Stimulated activated naive B cell treated with anti-CD40 and anti-IgM and Interleukin-4, amounts not matched to agents 10 μg/mL and 1 μg/mL and 100 μg/mL, for 72 hours (primary cell): ENCODE measurements at regions not wholly inside any gene's neighbourhood (a gene's known extent, or its start where the extent isn't known, plus 50 kb on each side); places are given as distances from the start of the nearest gene placed in this dataset.
"Not testable (repeated sequence)": the region's sequence is repeated elsewhere in the genome, so short reads cannot be mapped to it uniquely, and the experiment has no call there.

Experiments used
- ATAC-seq, 2 donors: fragments of 150-1000 bp; cut with Tn5 transposase; replicated peaks; 2 replicates each; pipeline ENCODE4 v1.10.0; 2021; ENCODE audit warnings: moderate library complexity in 1 of 2
- DNase-seq: peaks from one replicate; pipeline ENCODE4 v3.0.0; 2021
- H3K27ac Mint-ChIP-seq: one replicate; pipeline ENCODE4 v1.8.0; 2022; ENCODE audit warnings: mild to moderate bottlenecking, mixed read lengths
- H3K27me3 Mint-ChIP-seq, 2 donors: one replicate each; pipeline ENCODE4 v1.8.0; 2022; ENCODE audit warnings: mixed read lengths in 2 of 2
- H3K36me3 Mint-ChIP-seq, 2 donors: one replicate each; pipeline ENCODE4 v1.8.0; 2022; ENCODE audit warnings: mixed read lengths in 2 of 2, mild to moderate bottlenecking in 1 of 2
- H3K4me1 Mint-ChIP-seq, 2 donors: one replicate each; pipeline ENCODE4 v1.8.0; 2022; ENCODE audit warnings: mixed read lengths in 2 of 2, mild to moderate bottlenecking in 1 of 2
- H3K4me3 Mint-ChIP-seq, 2 donors: one replicate each; pipeline ENCODE4 v1.8.0; 2022; ENCODE audit warnings: mild to moderate bottlenecking in 2 of 2, mixed read lengths in 2 of 2, moderate library complexity in 1 of 2
- H3K9me3 Mint-ChIP-seq, 2 donors: one replicate each; pipeline ENCODE4 v1.8.0; 2022; ENCODE audit warnings: mixed read lengths in 2 of 2, mild to moderate bottlenecking in 1 of 2

DNA sequence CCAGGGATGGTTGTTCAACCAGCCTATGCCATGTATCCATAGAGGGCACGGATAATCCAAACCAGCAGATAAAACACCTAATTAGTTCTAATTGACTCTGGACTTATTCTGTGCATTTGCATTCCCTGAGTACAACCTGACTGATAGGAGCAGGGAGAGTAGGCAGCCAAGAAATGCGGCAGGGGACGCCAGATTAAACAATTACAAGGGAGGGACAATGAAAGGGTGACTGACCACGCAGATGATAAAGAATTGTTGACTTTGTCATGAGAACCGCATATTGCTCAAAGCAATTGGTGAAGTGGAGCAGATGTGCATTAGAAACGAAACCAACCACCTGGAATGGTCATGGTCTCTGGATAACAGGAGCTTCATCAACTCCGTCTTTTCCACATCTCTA lies 369.1 kb upstream of the FRG2C start:
- no peak for DNase-seq
- H3K4me1 Mint-ChIP-seq: no peaks in the 10 kb centered on the region

DNA sequence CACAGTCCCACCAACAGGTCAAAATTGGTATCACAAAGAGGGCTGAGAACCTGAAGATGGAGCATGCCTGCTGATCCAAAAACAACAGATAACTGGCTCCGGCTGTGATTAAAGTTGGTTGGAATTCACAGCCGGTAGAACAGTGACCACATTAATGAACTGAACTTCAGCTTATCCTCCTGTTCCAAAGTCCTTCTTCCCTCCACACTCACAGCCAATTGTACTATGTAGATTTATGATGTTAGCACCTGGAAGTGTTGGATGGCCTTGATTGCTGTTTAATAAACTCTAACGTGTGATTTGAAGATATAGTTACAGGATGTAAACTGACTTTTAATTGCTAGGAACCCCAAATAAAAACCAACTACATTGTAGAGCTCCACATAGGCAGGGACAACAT lies 367.3 kb upstream of the FRG2C start:
- Mint-ChIP-seq H3K9me3 (peaks cover 3 to 5% of the 10 kb centered on the region in 2 donors), H3K4me3 (no peak overlapping the region), H3K27ac (no peak overlapping the region), H3K4me1 (no peaks in the 10 kb centered on the region), H3K27me3 (peaks cover 0 to 4% of the 10 kb centered on the region in 2 donors), H3K36me3 (no peaks in the 10 kb centered on the region)
- DNase-seq (no peak), ATAC-seq (no peak)

More for the DNA sequence above, 369.1 kb upstream of the FRG2C start:
- H3K27me3 Mint-ChIP-seq: peaks cover 0 to 4% of the 10 kb centered on the region in 2 donors
- H3K4me3 Mint-ChIP-seq: no peak overlapping the region
- peaks cover 3 to 5% of the 10 kb centered on the region in 2 donors for H3K9me3 Mint-ChIP-seq
- no peak overlapping the region for H3K27ac Mint-ChIP-seq
- no peak for ATAC-seq
- H3K36me3 Mint-ChIP-seq: no peaks in the 10 kb centered on the region

DNA sequence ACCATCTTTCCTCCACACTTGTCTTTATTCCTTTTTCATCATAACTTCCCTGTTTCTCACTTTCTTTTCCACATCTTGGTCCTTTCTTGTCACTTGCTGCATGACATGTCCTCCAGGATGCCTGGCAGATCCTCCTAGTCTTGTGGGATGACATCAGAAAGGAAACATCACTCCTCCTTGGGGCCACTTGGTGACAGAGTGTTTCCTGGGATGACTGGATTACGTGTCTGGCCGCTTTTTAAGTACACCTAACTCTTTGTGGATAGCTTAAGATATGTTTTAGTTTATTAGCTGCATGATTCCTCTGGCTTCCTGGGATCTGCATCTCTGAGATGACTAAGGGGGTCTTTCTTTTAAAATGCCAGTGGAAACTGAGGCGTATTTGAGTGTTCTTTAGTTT lies 363.5 kb upstream of the FRG2C start:
- H3K36me3 Mint-ChIP-seq: no peaks in the 10 kb centered on the region
- DNase-seq (no peak), ATAC-seq (no peak)
- H3K27me3 Mint-ChIP-seq: no peaks in the 10 kb centered on the region
- no peak overlapping the region for H3K4me3 Mint-ChIP-seq
- peaks cover 3 to 5% of the 10 kb centered on the region in 2 donors for H3K9me3 Mint-ChIP-seq
- no peaks in the 10 kb centered on the region for H3K4me1 Mint-ChIP-seq
- H3K27ac Mint-ChIP-seq: no peak overlapping the region

DNA sequence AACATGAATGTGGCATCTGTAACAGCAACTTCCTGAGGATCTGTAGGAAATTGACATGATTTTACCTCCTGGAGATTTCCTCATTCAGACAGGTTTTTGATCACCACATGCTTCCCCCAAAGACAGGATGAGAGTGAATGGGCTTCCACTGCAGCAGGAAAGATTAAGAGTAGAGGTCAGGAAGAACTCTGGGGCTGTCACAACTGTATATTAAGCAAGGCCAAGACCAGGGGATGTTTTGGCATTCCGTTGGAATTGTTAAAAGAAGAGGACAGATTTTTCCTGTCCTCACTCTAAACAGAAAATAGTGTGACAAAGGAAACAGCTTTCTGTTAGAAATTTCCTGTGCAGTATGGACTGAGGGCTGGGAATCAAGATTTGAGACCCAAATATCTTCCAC lies 363.1 kb upstream of the FRG2C start:
- not testable (repeated sequence) for H3K27ac Mint-ChIP-seq, H3K36me3 Mint-ChIP-seq

DNA sequence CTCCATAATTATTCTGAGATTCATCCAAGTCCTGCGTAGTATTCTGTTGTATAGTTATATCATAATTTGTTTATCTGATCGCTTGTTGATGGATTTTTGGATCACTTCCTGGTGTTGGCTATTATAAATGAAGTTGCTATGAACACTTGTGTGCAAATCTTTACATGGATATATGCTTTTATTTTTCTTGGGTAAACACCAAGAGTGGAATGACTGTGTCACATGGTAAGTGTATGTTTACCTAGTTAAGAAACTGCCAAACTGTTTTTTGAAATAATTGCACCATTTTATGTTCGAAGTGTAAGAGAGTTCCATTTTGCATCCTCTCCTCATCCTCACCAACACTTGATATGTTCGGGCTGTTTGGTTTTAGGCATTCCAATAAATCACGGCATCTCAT lies 360.4 kb upstream of the FRG2C start:
- no peak overlapping the region for H3K27ac Mint-ChIP-seq
- no peaks in the 10 kb centered on the region for H3K4me1 Mint-ChIP-seq
- H3K27me3 Mint-ChIP-seq: no peaks in the 10 kb centered on the region
- peaks cover under 1 to 2% of the 10 kb centered on the region in 2 donors for H3K9me3 Mint-ChIP-seq
- no peak overlapping the region for H3K4me3 Mint-ChIP-seq
- DNase-seq: no peak
- no peaks in the 10 kb centered on the region for H3K36me3 Mint-ChIP-seq
- ATAC-seq: no peak

More for the DNA sequence above, 363.1 kb upstream of the FRG2C start:
- not testable (repeated sequence) for H3K4me1 Mint-ChIP-seq, DNase-seq, H3K27me3 Mint-ChIP-seq, H3K4me3 Mint-ChIP-seq, ATAC-seq, H3K9me3 Mint-ChIP-seq

DNA sequence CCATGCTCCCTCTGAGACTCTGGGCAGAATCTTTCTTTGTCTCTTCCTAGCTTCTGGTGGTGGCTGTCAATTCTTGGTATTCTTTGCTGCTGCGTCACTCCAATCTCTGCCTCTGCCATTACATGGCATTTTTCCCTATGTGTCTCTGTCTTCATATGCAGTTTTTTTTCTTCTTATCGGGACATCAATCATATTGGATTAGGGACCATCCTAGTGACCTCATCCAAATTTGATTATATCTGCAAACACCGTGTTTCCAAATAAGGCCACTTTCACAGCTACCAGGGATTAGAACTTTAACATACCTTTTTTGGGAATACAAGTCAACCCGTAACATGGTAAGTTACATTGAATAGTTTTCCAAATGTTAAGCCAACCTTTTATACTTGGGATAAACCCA lies 358.2 kb upstream of the FRG2C start:
- H3K27ac Mint-ChIP-seq: no peak overlapping the region
- H3K4me1 Mint-ChIP-seq: no peaks in the 10 kb centered on the region
- H3K4me3 Mint-ChIP-seq: no peak overlapping the region
- H3K27me3 Mint-ChIP-seq: no peaks in the 10 kb centered on the region
- no peaks in the 10 kb centered on the region for H3K36me3 Mint-ChIP-seq
- ATAC-seq (no peak), DNase-seq (no peak)
- H3K9me3 Mint-ChIP-seq: peaks cover 0 to 2% of the 10 kb centered on the region in 2 donors

DNA sequence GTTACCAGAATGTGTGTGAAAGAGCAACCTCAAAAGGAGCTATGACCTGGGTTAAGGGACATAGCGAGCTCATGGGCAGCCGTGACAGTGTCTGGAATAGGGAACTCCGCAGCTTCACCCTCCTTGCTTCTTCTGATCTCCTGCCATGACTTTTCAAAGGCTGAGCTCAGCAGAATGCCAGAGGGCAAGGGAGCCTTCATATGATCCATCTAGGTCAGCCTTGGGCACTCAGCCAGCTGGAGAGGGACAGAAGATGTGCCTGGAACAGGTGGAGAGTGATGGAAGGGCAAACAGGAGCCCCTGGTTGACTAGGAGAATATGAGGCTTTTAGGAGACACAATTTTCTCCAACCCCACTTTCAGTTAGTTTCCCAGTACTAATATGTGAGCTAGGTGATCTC lies 352.8 kb upstream of the FRG2C start:
- H3K27me3 Mint-ChIP-seq, H3K4me1 Mint-ChIP-seq, H3K9me3 Mint-ChIP-seq, DNase-seq, H3K27ac Mint-ChIP-seq, ATAC-seq, H3K4me3 Mint-ChIP-seq, H3K36me3 Mint-ChIP-seq: not testable (repeated sequence)

DNA sequence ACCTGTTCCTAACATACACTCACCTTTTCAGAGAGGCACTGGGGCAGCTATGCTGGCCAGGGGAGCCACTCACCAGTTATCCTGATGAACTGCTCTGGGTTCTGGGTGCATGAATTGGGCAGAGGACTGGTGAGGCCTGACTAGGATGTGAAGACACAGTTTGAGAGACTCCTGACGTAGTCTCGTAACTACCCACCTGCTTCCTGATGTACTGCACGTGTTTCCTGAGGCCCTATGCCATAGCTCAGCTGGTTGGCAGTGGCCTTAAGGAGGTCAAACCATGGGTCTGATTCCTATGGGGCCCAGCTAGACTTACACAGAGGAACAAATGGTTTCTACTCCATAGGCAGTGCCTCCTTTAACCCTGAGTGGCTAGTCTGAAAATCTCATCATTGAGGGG lies 351.7 kb upstream of the FRG2C start:
- not testable (repeated sequence) for DNase-seq, H3K27ac Mint-ChIP-seq, H3K4me3 Mint-ChIP-seq, H3K4me1 Mint-ChIP-seq, ATAC-seq, H3K9me3 Mint-ChIP-seq, H3K36me3 Mint-ChIP-seq, H3K27me3 Mint-ChIP-seq

DNA sequence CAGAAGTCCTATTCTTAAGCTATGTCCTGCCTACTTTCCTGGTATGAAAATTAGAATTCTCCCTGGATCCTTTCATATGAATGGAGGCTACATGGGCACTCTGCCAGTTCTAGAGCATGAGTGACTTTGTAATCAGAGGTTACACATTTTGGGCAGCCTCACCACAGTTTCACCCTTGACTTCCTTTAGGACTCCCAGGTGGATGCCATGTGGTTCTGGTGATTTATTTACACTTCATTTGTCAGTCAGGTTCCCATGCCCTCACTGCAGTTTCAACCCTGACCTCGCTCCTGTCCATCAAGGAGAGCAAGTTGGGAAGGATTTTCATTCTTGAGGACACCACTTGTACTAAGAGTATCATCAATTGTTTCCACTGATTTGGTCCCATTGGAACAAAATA lies 344.4 kb upstream of the FRG2C start:
- H3K36me3 Mint-ChIP-seq, DNase-seq, H3K4me3 Mint-ChIP-seq, H3K9me3 Mint-ChIP-seq, H3K4me1 Mint-ChIP-seq, H3K27ac Mint-ChIP-seq, H3K27me3 Mint-ChIP-seq, ATAC-seq: not testable (repeated sequence)

DNA sequence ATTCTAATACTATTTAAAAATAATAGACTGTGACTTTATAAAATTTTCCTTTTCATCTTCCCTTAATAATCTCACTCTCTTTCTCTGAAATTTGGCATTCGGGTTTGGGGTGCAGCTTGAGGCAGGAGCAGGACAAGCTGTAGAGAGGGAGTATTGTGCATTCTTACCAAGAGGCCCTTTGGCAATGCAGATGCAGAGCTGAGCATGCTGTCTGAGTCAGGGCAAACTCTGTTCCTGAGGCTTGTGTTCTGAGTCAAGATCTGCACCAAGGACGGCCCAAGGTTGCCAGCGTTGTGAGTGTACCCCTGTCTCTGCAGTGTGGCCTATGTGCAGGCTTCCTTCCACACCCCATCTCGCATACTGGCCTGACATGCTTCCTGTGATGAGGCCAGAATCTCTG lies 343.8 kb upstream of the FRG2C start:
- H3K9me3 Mint-ChIP-seq: no peaks in the 10 kb centered on the region
- no peak overlapping the region for H3K4me3 Mint-ChIP-seq
- no peaks in the 10 kb centered on the region for H3K27me3 Mint-ChIP-seq
- no peak overlapping the region for H3K27ac Mint-ChIP-seq
- DNase-seq (no peak), ATAC-seq (no peak)
- H3K4me1 Mint-ChIP-seq: no peaks in the 10 kb centered on the region
- no peaks in the 10 kb centered on the region for H3K36me3 Mint-ChIP-seq

DNA sequence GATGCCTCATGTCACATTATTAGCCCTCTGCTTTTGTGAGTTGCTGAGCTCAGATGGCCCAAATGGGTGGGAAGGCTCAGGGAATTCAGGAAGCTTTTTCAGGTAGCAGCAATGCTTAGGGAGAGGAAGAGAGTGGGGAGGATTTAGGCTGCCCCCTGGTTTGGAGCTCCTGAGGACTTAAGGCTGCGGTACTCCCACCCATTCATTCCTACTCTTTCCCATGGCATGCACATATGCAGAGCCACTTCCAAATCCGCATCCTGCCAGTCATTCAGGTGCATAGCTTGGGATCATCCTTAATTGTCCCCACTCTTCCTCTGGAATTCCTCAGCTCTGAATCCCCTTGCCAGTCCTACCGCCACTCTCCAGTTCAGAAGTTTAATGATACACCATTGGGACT lies 343.1 kb upstream of the FRG2C start:
- no peaks in the 10 kb centered on the region for H3K9me3 Mint-ChIP-seq
- no peaks in the 10 kb centered on the region for H3K4me1 Mint-ChIP-seq
- ATAC-seq (no peak), DNase-seq (no peak)
- H3K36me3 Mint-ChIP-seq: no peaks in the 10 kb centered on the region
- no peak overlapping the region for H3K4me3 Mint-ChIP-seq
- no peak overlapping the region for H3K27ac Mint-ChIP-seq
- H3K27me3 Mint-ChIP-seq: no peaks in the 10 kb centered on the region

DNA sequence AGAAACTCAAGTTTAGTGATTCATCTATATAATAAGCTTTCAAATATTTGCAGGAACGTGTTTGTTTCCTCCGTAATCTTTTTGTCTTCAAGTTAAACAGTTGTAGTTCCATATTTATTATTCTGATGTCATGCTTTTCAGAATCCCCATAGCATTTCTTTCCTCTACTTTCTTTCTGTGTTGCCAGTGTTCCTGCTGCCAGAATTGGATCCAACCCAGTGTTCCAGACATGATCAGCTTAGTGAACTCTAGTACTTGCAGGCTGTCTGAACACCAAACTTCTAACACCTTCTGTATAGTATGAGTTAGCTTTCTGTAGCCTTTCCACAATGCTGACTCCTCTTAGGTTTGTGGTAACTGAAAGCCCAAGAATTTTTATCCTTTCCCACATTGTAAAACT lies 340.2 kb upstream of the FRG2C start:
- H3K36me3 Mint-ChIP-seq, H3K27me3 Mint-ChIP-seq, DNase-seq: not testable (repeated sequence)

DNA sequence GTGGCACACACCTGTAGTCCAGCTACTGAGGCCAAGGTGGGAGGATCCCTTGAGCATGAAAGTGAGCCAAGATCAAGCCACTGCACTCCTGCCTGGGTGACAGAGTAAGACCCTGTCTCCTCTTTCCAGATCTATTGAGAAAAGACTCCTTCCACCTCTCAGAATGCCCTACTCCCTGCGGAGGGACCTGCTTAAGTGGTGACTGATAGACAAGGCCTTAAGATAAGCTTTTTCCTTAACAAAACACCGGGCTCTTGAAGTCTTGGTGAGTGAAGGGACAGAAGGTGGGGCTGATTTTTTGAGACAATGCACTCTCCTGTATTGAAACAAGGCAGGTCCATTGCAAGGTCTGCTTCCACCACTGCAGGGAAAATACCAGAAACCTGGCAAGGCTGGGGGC lies 338.4 kb upstream of the FRG2C start:
- H3K4me1 Mint-ChIP-seq: no peaks in the 10 kb centered on the region
- H3K4me3 Mint-ChIP-seq: no peak overlapping the region
- H3K36me3 Mint-ChIP-seq: no peaks in the 10 kb centered on the region
- H3K27me3 Mint-ChIP-seq: peaks cover 7 to 10% of the 10 kb centered on the region in 2 donors
- H3K9me3 Mint-ChIP-seq: no peaks in the 10 kb centered on the region
- H3K27ac Mint-ChIP-seq: no peak overlapping the region
- DNase-seq: no peak
- no peak for ATAC-seq

More for the DNA sequence above, 340.2 kb upstream of the FRG2C start:
- not testable (repeated sequence) for H3K27ac Mint-ChIP-seq, H3K4me3 Mint-ChIP-seq, H3K4me1 Mint-ChIP-seq, H3K9me3 Mint-ChIP-seq, ATAC-seq

DNA sequence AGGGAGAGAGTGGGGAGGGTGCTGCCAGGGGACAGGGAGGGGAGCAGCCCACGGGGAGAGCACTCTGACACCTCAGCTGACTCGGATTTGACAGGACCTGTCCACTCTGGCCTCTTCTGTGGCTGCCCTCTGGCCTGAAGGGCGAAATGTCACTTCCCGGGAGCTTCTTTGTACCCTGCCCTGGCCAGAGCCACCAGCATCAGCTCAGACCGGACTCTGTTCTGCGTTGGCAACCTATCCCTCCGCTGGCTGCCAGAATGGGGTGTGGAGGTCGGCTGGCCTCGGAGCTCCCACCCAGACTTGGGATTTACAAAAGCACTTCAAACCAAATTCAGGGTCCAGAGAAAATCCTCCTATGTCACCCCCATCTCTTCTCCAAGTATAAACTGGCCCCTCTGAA lies 336.7 kb upstream of the FRG2C start:
- ATAC-seq: no peak
- Mint-ChIP-seq H3K4me3 (no peak overlapping the region), H3K27me3 (peaks cover 7 to 10% of the 10 kb centered on the region in 2 donors), H3K27ac (no peak overlapping the region), H3K9me3 (no peaks in the 10 kb centered on the region), H3K36me3 (no peaks in the 10 kb centered on the region), H3K4me1 (no peaks in the 10 kb centered on the region)
- no peak for DNase-seq

DNA sequence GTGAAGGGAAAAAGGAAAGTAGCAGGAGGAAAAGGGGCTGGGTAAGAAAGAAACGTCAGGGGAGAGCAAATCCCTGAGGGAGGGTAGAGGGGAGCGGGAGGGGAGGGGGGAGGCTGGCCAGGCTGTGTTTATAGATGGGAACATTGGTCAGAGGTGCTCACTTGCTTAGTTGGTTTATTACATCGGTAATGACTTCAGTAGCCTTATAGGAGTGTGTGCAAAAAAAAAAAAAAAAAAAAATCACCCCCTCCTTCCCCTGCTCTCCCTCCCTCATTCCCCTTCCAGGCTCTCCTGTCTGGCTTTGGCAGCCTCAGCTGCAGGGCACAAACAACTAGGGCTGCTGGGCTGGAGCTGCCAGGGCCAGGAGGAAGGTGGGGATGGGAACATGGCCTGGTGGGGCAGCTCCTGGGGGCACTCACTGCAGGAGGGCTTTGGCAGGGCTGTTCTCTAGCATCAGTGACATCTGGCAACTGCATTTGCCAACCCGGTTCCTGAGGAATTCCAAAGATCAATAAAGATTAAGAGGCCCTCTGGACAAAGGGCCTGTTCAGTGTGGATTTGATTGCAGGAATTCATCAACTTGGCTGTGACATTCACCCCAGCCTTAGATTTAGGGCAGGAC lies 334.5 kb upstream of the FRG2C start:
- no peaks in the 10 kb centered on the region for H3K4me1 Mint-ChIP-seq
- ATAC-seq (no peak), DNase-seq (no peak)
- no peaks in the 10 kb centered on the region for H3K36me3 Mint-ChIP-seq
- H3K4me3 Mint-ChIP-seq: no peak overlapping the region
- H3K9me3 Mint-ChIP-seq: peaks cover 0 to 3% of the 10 kb centered on the region in 2 donors
- no peak overlapping the region for H3K27ac Mint-ChIP-seq
- H3K27me3 Mint-ChIP-seq: peaks cover 7 to 14% of the 10 kb centered on the region in 2 donors

DNA sequence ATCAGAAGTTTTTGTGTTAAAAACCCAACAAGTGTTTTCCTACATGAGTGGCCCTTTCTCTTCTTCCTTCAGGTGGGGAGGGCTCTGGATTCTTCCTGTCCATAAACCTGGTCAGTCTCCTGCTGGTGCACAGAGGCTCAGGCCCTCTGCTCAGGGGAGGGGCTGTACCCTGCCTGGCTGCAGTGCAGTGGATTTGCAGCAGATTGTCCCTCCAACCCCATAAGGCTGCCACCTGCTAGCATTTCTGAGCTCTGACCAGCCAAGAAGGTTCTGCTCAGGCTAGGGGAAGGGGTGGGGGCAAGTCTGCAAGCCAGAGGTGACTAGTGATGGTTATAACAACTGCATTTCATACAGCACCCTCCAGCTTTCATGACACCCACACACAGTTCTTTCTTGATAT lies 333.7 kb upstream of the FRG2C start:
- not testable (repeated sequence) for H3K36me3 Mint-ChIP-seq, H3K4me3 Mint-ChIP-seq, ATAC-seq, H3K27ac Mint-ChIP-seq, H3K9me3 Mint-ChIP-seq, DNase-seq, H3K4me1 Mint-ChIP-seq
- peaks cover 7 to 14% of the 10 kb centered on the region in 2 donors for H3K27me3 Mint-ChIP-seq
